Stomach (tissue), 4 donors: ENCODE measurements at regions not wholly inside any gene's neighbourhood (a gene's known extent, or its start where the extent isn't known, plus 50 kb on each side); places are given as distances from the start of the nearest gene placed in this dataset.

Experiments used
- EP300 ChIP-seq: sonication (generic); formaldehyde crosslinking; IDR thresholded peaks from one replicate; pipeline ENCODE4 v1.6.1; 2017; ENCODE audit warnings: antibody characterized with exemption
- POLR2A ChIP-seq, 4 donors: fragments of 450-650 bp; IDR thresholded peaks; one replicate each; pipeline ENCODE4 v1.6.1; 2016; ENCODE audit warnings: antibody characterized with exemption in 4 of 4, control low read depth in 2 of 4, mild to moderate bottlenecking in 1 of 4, moderate library complexity in 1 of 4
- POLR2AphosphoS5 ChIP-seq, 3 donors: sonication (generic); formaldehyde crosslinking; IDR thresholded peaks; one replicate each; pipeline ENCODE4 v1.6.1; 2016; ENCODE audit warnings: antibody characterized with exemption in 3 of 3
- TF ChIP-seq, protein P1 (sequence below), 7 experiments: fragments of 450-650 bp in 4 of 7; fragments of 200-600 bp in 3 of 7; sonication (generic) in 3 of 7; IDR thresholded peaks; one replicate each; pipeline ENCODE4 v1.5.1; 2016 to 2019; ENCODE audit warnings: antibody characterized with exemption in 7 of 7, control low read depth in 2 of 7, mild to moderate bottlenecking in 1 of 7

GRCh38 chr13:103276775-103277498 lies 210.7 kb upstream of the SLC10A2 start:
- TF ChIP-seq, protein P1, sequence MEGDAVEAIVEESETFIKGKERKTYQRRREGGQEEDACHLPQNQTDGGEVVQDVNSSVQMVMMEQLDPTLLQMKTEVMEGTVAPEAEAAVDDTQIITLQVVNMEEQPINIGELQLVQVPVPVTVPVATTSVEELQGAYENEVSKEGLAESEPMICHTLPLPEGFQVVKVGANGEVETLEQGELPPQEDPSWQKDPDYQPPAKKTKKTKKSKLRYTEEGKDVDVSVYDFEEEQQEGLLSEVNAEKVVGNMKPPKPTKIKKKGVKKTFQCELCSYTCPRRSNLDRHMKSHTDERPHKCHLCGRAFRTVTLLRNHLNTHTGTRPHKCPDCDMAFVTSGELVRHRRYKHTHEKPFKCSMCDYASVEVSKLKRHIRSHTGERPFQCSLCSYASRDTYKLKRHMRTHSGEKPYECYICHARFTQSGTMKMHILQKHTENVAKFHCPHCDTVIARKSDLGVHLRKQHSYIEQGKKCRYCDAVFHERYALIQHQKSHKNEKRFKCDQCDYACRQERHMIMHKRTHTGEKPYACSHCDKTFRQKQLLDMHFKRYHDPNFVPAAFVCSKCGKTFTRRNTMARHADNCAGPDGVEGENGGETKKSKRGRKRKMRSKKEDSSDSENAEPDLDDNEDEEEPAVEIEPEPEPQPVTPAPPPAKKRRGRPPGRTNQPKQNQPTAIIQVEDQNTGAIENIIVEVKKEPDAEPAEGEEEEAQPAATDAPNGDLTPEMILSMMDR (IDR thresholded peaks at IDR 0.05) = no peak
- TF ChIP-seq POLR2A (IDR thresholded peaks at IDR 0.05) (no peak), POLR2AphosphoS5 (IDR thresholded peaks at IDR 0.05) (no peak), EP300 (no peak)
